GM21381 (cell line): ENCODE measurements at regions not wholly inside any gene's neighbourhood (a gene's known extent, or its start where the extent isn't known, plus 50 kb on each side); places are given as distances from the start of the nearest gene placed in this dataset.

Experiments used
- ATAC-seq: cut with Tn5 transposase; IDR thresholded peaks from one replicate; pipeline ENCODE4 v1.9.1; 2021; ENCODE audit warnings: mild to moderate bottlenecking, moderate library complexity; ENCODE audit not compliant: unreplicated experiment

DNA sequence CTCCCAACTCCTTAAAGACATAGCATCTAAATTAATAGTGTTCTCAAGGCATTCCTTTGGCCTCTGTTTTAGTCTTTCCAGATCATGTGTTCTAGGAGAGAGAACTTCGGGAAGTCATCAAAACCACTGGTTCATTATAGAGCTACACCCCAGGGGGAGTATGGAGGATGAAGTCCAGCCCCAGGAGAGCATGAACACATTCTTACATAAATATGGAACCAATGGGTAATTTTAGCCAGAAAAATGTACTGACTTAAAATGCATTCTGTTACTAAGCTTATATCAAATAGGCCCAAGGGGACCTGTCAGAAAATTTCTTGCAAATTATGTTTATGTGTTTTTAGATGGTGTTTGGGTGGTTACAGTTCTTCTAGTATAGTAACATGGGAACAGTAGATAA, 165.2 kb downstream of the NTMT2 start:
- no peak for ATAC-seq

DNA sequence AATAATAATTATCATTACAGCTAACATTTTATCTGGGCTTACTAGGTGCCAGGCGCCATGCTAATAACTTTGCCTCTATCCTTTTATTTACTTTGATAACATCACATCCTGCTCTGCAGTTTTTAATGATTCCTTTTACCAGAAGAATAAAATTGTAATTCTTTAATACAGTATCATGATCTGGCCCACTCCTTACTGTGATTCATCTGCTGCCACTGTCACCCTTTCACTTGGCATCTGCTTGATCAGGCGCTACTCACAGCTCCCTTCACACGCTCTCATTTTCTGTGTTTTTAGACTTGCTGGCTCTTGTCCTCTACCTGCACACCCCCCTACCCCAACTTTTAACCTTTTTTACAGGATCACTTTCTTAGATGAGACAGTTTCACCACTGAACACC, 167.5 kb downstream of the NTMT2 start:
- ATAC-seq: no peak

DNA sequence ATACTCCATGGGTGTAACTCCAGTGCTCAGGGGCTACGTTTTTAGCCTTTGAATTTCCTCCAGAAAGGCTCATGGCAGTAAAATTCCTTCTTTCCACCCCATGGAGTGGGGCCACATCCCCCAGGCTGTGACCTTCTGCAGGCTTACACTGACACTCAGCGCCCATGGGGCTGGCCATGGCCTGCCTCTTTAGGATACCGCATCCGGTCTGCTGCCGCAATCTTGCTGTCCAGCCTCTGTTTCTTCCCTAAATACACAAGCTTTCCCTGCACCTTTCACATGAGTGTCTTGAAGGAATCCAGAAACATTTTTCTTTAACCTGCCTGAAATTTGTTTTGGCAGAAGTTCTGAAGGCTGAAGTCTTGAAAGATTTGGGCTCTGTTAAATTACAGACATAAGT, 170.5 kb downstream of the NTMT2 start:
- ATAC-seq: no peak

DNA sequence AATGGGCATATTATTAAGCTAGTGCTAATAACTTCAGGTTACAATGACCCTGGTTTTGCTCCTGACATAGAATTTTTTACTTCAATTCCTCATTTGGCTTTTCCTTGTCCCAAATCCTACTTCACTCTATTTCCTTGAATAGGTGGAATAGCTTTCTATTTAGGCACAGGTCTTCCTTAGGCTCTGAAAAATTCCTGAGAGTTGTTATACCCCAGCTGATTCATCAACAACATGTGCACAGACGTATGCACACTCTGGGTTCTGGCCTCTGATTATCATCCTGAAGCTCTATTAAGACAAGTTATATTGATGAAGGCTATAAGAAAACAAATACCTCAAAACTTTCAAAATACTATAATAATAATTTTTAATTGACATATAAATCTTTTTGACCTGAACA, 172.4 kb downstream of the NTMT2 start:
- ATAC-seq: no peak

DNA sequence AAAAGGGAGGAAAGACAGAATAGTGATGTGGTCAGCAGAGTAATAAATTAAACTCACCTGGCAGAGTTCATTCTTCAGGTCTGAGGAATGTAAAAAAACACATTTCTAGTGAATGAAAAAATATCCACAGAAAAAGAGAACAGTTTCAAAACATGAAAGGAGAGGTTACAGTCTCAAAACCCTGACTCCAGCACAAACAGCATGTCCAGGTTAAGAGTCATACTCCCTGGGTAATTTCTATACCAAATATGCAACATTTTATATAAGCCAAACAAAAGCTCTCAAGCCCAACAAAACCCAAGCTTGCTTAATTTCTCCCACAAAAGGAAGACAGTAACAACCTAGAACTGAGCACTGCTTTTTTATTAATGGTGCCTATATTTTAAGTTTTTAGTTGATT, 173.0 kb downstream of the NTMT2 start:
- ATAC-seq: no peak

DNA sequence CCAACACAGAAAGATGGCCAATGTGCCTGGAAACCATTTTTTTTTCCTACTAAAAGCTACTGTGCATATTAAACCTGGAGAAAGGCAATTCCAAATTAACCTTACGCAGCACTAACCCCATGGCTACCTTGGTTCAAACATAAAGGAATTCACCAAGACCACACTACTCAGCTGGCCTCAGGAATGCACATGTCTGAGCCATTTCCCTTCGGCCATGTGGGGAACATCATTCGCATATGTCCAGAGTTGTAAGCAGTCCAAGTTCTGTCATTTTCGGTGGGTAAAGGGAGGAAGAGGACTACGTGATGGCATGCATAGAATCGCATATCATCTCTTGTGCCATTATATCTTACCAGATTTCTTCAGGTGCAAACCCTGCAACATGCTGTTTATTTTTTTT, 175.4 kb downstream of the NTMT2 start:
- ATAC-seq: no peak

DNA sequence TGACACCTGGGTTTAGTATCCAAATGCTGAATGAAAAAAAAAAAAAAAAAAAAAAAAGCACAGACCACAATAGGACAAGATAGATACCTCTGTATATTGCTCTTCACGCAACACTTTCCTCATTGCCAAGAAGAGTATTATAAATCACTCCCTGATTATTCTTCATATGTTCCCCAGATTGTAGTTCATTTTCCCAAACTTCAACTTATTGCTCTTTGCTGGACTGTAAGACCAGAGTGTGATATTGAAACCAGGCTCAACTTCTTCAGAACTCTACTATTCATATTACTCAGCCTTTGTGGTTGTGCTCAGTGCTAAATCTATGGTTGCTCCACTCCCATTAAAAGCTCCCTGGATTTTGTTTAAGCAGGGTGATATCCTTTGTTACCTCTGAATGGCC, 180.4 kb downstream of the NTMT2 start:
- no peak for ATAC-seq

DNA sequence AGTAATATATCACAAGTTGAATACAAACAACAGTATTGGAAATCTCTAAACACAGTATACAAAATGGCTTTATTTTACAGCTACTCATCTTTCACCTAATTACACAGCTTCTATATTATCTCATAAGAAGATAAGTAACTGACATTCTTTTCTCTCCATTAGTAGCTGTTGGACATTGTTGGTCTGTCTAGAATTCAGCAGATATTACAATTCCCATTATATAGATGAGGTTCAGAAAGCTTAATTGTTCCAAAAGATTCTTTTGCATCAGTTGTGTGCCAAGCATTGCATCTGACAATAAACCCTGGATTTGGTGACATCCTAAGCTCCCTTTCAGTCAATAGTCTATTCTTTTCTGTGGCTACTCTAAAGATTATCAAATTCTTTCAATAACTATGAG, 187.0 kb downstream of the NTMT2 start:
- no peak for ATAC-seq

DNA sequence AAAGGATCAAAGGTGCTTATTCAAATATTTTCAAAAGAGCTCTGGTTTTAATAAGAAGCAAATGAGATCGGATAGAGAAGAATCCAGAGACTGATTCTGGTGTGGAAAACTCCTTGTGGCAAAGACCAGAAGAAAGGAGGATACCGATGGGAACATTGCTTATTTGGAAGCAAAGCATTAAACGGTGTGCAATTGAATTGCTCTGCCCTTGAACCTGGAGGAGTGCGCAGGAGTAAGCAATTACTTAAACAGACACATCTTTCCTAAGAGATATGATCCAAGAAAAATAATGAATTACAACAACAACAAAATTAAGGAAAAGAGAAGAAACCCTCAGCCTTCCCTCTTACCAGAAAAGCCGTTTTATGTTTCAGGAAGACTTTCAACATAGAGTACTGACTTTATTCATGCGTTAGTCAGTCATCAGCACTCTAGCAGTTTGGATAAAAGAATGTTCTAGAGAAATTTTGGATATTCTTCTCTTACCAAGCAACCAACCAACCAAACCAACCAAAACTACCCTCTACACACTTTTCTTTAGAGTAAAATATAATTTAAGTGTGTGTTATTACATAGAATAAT, 191.7 kb downstream of the NTMT2 start:
- ATAC-seq: no peak

DNA sequence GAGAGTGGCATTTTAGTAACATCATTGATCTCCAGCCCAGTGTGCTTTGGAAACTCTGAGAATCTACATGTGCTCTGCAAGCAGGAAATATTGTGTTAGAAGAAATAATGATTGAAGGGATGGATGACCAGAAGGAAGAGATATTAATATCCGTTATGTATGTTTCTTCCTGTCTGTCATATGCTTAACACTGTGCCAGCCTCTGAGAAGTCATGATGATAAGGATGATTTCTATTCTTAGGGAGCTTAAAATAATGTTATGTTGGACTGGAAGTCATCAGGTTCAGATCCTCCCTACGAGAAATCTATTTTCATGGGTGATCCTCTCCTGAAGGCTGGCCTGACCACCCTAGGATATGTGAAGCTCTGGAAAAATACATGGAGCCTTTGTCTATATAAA, 192.4 kb upstream of the GORAB start:
- no peak for ATAC-seq

DNA sequence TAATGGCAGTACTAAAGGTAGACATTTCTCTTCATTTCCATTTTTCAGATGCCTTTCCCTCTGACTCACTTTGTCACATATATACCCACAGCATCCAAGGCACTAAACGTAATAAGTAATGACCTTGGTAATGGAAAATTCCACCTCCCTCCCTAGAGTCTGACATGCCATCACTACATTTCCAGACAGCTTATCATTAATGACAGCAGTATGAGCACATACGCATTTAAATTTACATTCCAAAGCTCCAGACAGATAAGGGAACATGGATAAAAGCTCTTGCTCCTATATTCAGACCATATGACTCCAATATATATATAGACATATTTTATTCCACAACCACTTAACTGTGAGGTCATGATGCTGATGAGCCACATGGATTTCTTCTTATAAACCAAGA, 191.7 kb upstream of the GORAB start:
- ATAC-seq: no peak

DNA sequence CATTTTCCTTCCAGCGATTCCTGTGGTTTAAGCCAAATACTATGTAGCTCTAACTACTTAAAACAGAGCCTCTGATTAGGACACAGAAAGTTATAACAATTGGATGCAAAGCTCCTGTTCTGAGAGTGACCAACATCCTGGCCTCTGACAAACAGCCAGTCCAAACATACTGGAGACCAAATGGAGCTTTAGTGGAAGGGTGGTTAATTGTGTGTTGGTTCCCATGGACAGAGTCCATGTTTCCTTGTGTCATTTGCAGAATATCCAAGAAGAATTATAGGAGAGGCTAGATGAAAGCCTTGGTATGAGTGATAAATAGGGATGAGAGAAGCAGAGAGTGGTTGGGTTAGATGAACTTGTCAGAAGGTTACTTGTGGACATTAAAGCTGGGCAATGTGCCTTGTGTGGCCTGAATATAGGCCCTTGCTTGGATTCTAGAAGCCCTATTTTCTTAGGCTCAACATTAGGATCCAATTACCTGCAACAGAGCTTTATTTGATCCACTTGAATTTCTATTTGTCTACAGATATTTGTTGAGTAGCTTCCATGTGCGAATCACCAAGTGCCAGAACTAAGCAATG, 180.5 kb upstream of the GORAB start:
- no peak for ATAC-seq

DNA sequence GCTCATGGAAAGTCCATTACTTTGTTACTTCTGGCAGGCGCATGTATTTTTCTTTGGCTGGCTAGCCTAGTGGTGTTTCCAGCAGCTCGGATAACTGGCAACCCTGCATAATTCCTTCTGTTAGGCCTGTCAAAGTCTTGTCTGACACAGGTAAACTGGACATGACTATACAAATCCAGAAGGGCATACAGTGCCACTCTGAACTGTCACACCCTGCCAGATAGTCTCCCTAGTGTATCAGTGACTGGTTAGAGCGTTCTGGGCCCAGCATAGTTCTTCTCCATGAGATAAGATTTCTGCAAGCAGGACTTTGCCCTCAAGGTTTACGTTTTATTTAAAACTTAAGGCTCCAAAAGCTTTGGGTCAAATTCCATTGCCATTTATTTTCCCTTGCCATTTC, 177.7 kb upstream of the GORAB start:
- no peak for ATAC-seq

DNA sequence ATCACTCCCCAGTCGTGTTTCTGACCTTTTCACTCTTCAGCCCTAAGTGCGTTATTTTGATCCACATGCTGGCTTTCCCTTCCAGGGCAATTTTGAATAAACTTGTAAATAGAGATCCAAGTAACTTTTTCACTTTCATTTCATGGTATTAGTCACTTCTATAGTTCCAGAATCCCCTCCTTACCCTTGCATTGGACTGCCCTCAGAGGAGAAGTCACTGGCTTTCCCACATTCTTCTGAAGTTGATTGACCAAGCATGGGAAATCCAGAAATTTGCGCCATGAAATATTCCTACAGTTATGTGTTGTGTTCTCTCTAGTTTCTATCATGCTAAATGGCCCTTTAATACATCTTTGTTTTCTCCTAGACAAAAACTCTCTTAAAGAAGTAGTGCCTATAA, 177.3 kb upstream of the GORAB start:
- ATAC-seq: no peak

DNA sequence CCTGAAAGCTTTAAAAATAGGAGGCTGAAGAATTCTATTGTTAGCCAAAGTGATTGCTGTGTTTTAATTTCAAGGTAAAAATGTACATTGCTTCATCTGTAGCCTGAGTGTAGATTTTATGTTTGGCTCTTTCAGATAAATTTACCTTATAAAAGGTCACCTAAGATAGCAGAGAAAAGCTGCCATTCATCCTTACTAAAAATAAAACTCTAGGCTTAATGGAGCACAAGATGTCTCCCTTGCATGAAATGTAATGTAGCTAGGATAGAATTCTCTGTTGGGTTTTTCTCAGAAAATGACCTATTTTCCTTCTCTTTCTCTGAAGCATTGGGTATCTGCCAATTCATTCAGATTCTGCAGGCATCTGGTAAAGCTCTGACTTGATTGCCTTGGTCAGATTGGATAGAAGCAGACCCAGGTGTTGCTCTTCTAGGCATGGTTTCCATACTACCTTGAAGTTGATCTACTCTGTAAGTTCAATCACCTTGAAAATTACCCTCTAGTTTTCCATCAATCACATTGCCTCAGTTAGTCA, 176.6 kb upstream of the GORAB start:
- no peak for ATAC-seq

DNA sequence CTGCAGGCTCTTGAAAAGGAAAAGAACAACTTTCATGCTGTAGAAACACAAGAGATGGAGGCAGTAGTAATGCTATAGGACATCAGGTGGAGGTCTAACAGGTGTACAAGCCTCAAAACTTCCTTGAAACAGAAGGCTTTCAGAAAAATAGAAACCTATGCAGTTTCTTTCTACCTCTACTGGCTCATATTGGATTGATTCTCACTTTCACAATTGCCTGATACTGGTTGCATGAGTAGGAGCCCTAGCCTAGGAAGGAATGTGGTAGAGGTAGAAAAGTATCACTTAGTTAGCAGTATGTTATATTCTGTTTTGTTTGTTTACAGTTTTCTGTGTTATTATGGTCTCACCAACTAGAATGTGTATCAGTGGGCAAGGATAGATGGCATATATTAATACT, 175.4 kb upstream of the GORAB start:
- peak; percentile 67 for ATAC-seq

DNA sequence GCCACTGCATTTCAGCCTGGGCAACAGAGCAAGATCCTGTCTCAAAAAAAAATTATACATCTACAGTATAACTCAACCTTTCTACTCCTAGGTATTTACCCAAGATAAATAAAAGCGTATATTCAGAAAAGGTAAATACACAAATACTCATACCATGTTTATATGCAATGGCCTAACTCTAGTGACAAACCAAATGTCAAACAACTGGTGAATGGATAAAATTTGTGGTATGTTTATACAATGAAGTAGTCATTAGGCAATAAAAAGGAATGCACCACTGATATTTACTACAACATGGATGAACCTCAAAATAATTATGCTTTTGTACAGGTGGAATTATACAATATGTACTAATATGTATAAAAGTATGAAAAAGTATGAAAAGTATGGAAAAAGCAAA, 174.2 kb upstream of the GORAB start:
- no peak for ATAC-seq

DNA sequence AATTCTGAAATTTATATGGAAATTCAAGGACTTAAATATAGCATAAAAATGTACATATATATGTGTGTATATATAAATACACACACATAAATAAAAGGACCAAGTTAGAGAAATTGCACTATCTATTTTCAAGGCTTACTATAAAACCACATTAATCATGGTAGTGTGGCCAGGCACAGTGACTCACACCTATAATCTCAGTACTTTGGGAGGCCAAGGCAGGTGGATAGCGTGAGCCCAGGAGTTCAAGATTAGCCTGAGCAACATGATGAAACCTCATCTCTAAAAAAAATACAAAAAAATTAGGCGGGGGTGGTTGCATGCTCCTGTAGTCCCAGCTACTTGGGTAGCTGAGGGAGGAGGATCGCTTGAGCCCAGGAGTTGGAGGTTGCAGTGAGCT, 171.4 kb upstream of the GORAB start:
- ATAC-seq: no peak

DNA sequence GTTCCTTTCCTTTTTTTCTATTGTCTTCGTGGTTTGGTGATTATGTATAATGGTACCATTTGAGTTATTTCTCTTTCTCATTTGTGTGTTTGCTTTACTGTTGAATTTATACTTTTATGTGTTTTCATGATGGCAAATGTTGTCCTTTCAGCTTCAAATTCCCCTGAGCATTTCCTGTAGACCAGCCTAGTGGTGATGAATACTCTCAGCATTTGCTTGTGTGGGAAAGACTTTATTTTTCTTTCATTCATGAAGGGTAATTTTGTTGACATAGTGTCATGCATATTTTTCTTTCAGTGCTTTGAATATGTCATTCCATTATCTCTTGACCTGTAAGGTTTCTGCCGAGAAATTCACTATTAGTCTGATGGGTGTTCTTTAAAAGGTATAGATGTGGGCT, 166.6 kb upstream of the GORAB start:
- no peak for ATAC-seq

DNA sequence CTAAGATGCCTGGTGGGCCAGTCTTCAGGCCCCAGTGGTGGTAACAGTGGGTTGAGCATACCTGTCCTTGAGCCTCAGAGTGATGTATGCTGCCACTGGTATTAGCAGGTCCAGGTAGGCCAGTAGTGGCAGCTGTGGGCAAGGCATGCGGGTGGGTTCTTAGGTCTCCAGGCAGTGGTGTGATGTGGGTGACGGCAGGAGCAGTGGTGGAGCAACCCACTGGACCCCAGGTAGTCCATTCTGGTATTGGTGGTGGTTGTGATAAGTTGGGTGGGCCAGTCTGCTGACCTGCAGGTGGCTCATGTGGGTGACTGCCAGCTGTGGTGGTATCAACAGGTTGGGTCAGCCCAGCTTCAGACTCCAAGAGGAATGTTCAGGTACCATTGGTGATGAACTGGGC, 165.0 kb upstream of the GORAB start:
- no peak for ATAC-seq

DNA sequence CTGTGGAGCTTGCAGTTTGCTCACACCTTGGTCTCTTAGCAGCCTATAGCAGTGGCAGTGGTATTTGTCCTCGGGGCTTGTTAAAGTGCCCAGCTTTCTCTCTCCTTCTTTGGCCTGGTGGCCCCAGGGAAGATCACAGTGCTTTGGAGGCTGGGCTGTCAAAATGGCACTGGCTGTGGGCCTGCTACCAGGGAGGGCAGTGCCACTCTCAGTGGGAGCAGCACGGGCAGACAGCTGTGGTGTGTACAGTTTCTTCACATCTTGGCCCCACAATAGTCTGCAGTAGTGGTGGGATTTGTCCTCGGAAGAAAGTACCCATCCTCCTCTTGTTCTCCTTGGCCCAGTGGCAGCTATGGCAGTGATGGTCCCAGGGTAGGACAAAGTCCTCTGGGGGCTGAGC, 164.4 kb upstream of the GORAB start:
- no peak for ATAC-seq

DNA sequence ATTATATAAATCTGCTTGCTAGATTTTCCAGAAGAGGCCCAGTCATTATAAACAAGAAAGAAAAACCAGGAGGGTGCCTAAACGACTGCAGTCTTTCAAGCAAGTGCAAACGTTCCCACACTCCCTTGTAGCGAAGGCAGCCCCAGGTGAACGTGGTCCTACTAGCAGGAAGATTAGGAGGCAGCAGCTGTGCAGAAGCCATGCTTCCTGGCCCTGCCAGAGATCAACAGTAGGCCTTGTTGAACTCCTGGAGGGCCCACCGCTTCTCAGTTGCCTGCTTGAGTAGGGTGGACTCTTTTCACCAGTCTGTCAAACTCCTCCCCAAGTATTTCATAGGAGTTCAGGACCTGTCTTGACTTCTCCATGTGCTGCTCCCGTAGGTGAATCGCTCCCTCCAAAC, 163.0 kb upstream of the GORAB start:
- ATAC-seq: no peak

DNA sequence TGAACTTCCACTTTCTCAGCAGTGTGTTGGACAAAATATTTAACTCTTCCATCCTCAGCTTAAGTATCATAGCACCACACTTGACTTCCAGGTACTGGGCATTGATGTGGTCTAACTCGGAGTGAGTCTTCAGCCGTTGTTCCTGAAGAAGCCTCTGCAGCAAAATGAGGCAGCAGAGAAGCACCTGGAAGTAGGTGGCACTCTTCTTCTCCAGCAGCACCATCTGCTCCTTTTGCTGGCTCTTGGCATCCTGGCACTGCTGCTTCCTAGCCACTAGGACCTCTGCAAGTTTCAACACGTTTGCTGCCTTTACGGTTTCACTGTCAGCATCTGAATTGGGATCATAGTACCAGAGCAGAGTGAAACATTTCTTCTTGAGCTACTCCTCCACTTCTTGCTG, 162.5 kb upstream of the GORAB start:
- no peak for ATAC-seq
